ENCODE measurements at regions not wholly inside any gene's neighbourhood (a gene's known extent, or its start where the extent isn't known, plus 50 kb on each side); places are given as distances from the start of the nearest gene placed in this dataset.

GRCh38 chr10:108591417-108591816 is 1331.9 kb downstream of the XPNPEP1 start:
- TF ChIP-seq EGR1 (IDR thresholded peaks at IDR 0.05; ENCODE audit: borderline replicate concordance, low read depth, low read length) (no peak), CTCF (IDR thresholded peaks at IDR 0.05; ENCODE audit: control extremely low read depth in 1 of 3, insufficient read depth in 1 of 3, low read depth in 1 of 3, low read length in 3 of 3) (no peak), EP300 (IDR thresholded peaks at IDR 0.05; ENCODE audit: borderline replicate concordance in 1 of 2, low read depth in 2 of 2, low read length in 2 of 2) (no peak), POLR2A (IDR thresholded peaks at IDR 0.05; ENCODE audit: control extremely low read depth in 1 of 2, low read depth in 2 of 2, low read length in 2 of 2) (no peak), TCF12 (IDR thresholded peaks at IDR 0.05; ENCODE audit: low read depth, low read length) (no peak), SIX5 (IDR thresholded peaks at IDR 0.05; ENCODE audit: low read depth, low read length) (no peak)
- TF ChIP-seq, protein P1, sequence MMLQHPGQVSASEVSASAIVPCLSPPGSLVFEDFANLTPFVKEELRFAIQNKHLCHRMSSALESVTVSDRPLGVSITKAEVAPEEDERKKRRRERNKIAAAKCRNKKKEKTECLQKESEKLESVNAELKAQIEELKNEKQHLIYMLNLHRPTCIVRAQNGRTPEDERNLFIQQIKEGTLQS (IDR thresholded peaks at IDR 0.05; ENCODE audit: insufficient read depth, low read depth, low read length) = no peak
